WTC11 (cell line): ENCODE measurements at regions not wholly inside any gene's neighbourhood (a gene's known extent, or its start where the extent isn't known, plus 50 kb on each side); places are given as distances from the start of the nearest gene placed in this dataset.

ENCODE experiments used
- ATAC-seq: fragments of 200-7000 bp; cut with Tn5 transposase; 2 replicates; pipeline ENCODE4 v1.10.0; 2021; ENCODE audit warnings: mild to moderate bottlenecking, moderate library complexity
- CTCF ChIA-PET: fragments of 300-600 bp; sonication (Branson Sonifier 250); formaldehyde crosslinking; loops from one replicate; lab custom pipeline; 2021; ENCODE audit warnings: antibody characterized with exemption; lab: Charles Lee
- POLR2A ChIA-PET: fragments of 350-600 bp; sonication (Branson Sonifier 250); formaldehyde crosslinking; loops from one replicate; lab custom pipeline; 2021; ENCODE audit warnings: antibody characterized with exemption; lab: Charles Lee
- DNase-seq: peaks from one replicate; pipeline ENCODE4 v3.0.0; 2021; ENCODE audit warnings: low spot score
- H3K27ac Mint-ChIP-seq: 2 replicates; pipeline ENCODE4 v1.8.0; 2021; ENCODE audit warnings: mixed read lengths
- H3K27me3 Mint-ChIP-seq: 2 replicates; pipeline ENCODE4 v1.8.0; 2021; ENCODE audit warnings: low read depth, mild to moderate bottlenecking, moderate library complexity, mixed read lengths
- H3K36me3 Mint-ChIP-seq: 2 replicates; pipeline ENCODE4 v1.8.0; 2021; ENCODE audit warnings: mixed read lengths
- H3K4me1 Mint-ChIP-seq: 2 replicates; pipeline ENCODE4 v1.8.0; 2022; ENCODE audit warnings: mixed read lengths
- H3K4me3 Mint-ChIP-seq: 2 replicates; pipeline ENCODE4 v1.8.0; 2021; ENCODE audit warnings: mild to moderate bottlenecking, moderate library complexity, mixed read lengths
- H3K9me3 Mint-ChIP-seq: 2 replicates; pipeline ENCODE4 v1.8.0; 2021; ENCODE audit warnings: mixed read lengths
- CBFB ChIP-seq: sonication (generic); formaldehyde crosslinking; IDR thresholded peaks from 2 replicates; pipeline ENCODE4 v1.8.1; 2022; ENCODE audit warnings: mild to moderate bottlenecking, low read depth, missing genetic modification reagents
- CREB1 ChIP-seq: sonication (generic); formaldehyde crosslinking; IDR thresholded peaks from 2 replicates; pipeline ENCODE4 v1.8.0; 2023; ENCODE audit warnings: mild to moderate bottlenecking, missing genetic modification reagents
- ELF4 ChIP-seq: sonication (generic); formaldehyde crosslinking; IDR thresholded peaks from 2 replicates; pipeline ENCODE4 v1.8.1; 2022; ENCODE audit warnings: low read depth, mild to moderate bottlenecking, moderate library complexity, missing genetic modification reagents
- ESRRA ChIP-seq: sonication (generic); formaldehyde crosslinking; IDR thresholded peaks from 2 replicates; pipeline ENCODE4 v1.8.1; 2022; ENCODE audit warnings: mild to moderate bottlenecking, missing genetic modification reagents, borderline replicate concordance
- FOXP1 ChIP-seq: sonication (generic); formaldehyde crosslinking; IDR thresholded peaks from 2 replicates; pipeline ENCODE4 v1.8.0; 2022; ENCODE audit warnings: missing genetic modification reagents, mild to moderate bottlenecking, moderate library complexity, borderline replicate concordance
- MYBL2 ChIP-seq: sonication (generic); formaldehyde crosslinking; IDR thresholded peaks from 2 replicates; pipeline ENCODE4 v1.8.1; 2023; ENCODE audit warnings: mild to moderate bottlenecking, moderate library complexity, missing genetic modification reagents
- NFATC4 ChIP-seq: fragments of 250-450 bp; sonication (Bioruptor Pico); IDR thresholded peaks from 2 replicates; pipeline ENCODE4 v1.9.0; 2021; ENCODE audit warnings: mild to moderate bottlenecking
- NFYB ChIP-seq: sonication (generic); formaldehyde crosslinking; conservative IDR thresholded peaks from 2 replicates; pipeline ENCODE4 v1.8.0; 2022; ENCODE audit warnings: low read depth, missing genetic modification reagents
- NR1H2 ChIP-seq: sonication (generic); formaldehyde crosslinking; IDR thresholded peaks from 2 replicates; pipeline ENCODE4 v1.9.0; 2021; ENCODE audit warnings: mild to moderate bottlenecking, moderate library complexity, missing genetic modification reagents
- SMAD3 ChIP-seq: sonication (generic); formaldehyde crosslinking; IDR thresholded peaks from 2 replicates; pipeline ENCODE4 v1.8.0; 2022; ENCODE audit warnings: missing genetic modification reagents, mild to moderate bottlenecking, borderline replicate concordance
- SOX15 ChIP-seq: fragments of 250-450 bp; sonication (Bioruptor Pico); IDR thresholded peaks from 2 replicates; pipeline ENCODE4 v1.9.0; 2021; ENCODE audit warnings: mild to moderate bottlenecking
- ZNF219 ChIP-seq: sonication (generic); formaldehyde crosslinking; IDR thresholded peaks from 2 replicates; pipeline ENCODE4 v1.8.0; 2023; ENCODE audit warnings: missing genetic modification reagents, mild to moderate bottlenecking, borderline replicate concordance
- ZNF232 ChIP-seq: sonication (generic); formaldehyde crosslinking; IDR thresholded peaks from 2 replicates; pipeline ENCODE4 v1.8.0; 2022; ENCODE audit warnings: mild to moderate bottlenecking, missing genetic modification reagents
- TF ChIP-seq, protein P1 (sequence below): fragments of 250-450 bp; sonication (Bioruptor Pico); IDR thresholded peaks from 2 replicates; pipeline ENCODE4 v2.1.2; 2022; ENCODE audit warnings: mild to moderate bottlenecking, moderate library complexity
- TF ChIP-seq, protein P2 (sequence below): sonication (generic); formaldehyde crosslinking; IDR thresholded peaks from 2 replicates; pipeline ENCODE4 v1.8.1; 2022; ENCODE audit warnings: low read depth, mild to moderate bottlenecking, moderate library complexity, missing genetic modification reagents, borderline replicate concordance
- TF ChIP-seq, protein P3 (sequence below): sonication (generic); formaldehyde crosslinking; IDR thresholded peaks from 2 replicates; pipeline ENCODE4 v1.8.0; 2023; ENCODE audit warnings: missing genetic modification reagents
- TF ChIP-seq, protein P4 (sequence below): sonication (generic); formaldehyde crosslinking; IDR thresholded peaks from 2 replicates; pipeline ENCODE4 v1.8.1; 2023; ENCODE audit warnings: mild to moderate bottlenecking, moderate library complexity, missing genetic modification reagents
- TF ChIP-seq, protein P5 (sequence below): fragments of 250-450 bp; sonication (Bioruptor Pico); IDR thresholded peaks from 2 replicates; pipeline ENCODE4 v1.8.0; 2021; ENCODE audit warnings: mild to moderate bottlenecking
- TF ChIP-seq, protein P6 (sequence below): sonication (generic); formaldehyde crosslinking; IDR thresholded peaks from 2 replicates; pipeline ENCODE4 v1.8.1; 2023; ENCODE audit warnings: mild to moderate bottlenecking, missing genetic modification reagents
- TF ChIP-seq, protein P7 (sequence below): sonication (generic); formaldehyde crosslinking; IDR thresholded peaks from 2 replicates; pipeline ENCODE4 v1.8.0; 2022; ENCODE audit warnings: mild to moderate bottlenecking, missing genetic modification reagents
- TF ChIP-seq, protein P8 (sequence below): sonication (generic); formaldehyde crosslinking; conservative IDR thresholded peaks from 2 replicates; pipeline ENCODE4 v1.8.1; 2022; ENCODE audit warnings: mild to moderate bottlenecking, missing genetic modification reagents

DNA sequence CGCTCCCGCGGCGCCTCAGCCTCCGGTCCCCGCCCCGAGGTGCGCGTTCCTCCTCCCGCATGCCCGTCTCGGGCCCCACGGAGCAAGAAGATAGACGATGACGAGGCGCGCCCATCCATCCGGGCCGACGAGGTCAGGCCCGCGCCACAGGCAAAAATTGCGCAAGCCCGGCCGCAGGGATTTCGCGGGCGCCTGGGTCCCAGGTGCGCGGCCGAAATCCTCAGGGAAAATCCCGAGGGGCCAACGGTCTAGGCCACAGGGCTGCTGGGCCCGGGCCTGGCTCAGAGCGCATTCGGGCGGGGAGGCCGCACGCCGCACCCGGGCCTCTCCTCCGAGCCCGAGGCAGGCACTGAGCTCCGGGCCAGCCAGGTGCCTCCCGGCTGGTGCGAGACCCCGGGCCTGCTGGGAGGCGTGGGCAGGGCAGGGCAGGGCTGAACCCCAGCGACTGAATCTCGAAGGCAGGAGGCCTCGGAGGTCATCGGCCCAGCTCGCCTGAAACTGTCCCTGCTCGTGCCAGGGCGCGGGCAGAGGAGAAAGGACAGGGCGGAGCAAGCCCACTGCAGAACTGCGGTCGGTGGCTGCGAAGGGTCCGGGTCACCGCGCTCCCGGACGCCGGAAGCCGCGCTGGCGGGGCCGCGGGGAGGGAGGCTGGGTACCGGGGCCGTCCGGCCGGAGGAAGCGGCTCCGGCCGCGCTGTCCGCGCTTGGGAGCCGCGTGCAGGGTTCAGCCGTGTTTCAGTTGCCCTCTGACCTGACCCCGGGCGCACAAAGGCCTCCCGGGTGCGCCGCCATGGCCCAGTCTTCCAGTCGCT lies 66.8 kb downstream of the FOXD1 start:
- Mint-ChIP-seq H3K27ac (no peak overlapping the region), H3K36me3 (peaks cover 25% of the 10 kb centered on the region), H3K4me3 (peak overlapping the region; percentile 54), H3K4me1 (peaks cover 18% of the 10 kb centered on the region), H3K9me3 (peaks cover 29% of the 10 kb centered on the region), H3K27me3 (peaks cover 72% of the 10 kb centered on the region)
- DNase-seq (peak; percentile 46), ATAC-seq (peak; percentile 72)
- ChIA-PET POLR2A (no interaction called here), CTCF (interaction anchor here (1.0 to 1.2 kb wide), 4 partner anchors 69 to 165 kb away, joined by 3 to 7 read pairs (median 5); no protein-coding TSS in a partner anchor)
- TF ChIP-seq, protein P1, sequence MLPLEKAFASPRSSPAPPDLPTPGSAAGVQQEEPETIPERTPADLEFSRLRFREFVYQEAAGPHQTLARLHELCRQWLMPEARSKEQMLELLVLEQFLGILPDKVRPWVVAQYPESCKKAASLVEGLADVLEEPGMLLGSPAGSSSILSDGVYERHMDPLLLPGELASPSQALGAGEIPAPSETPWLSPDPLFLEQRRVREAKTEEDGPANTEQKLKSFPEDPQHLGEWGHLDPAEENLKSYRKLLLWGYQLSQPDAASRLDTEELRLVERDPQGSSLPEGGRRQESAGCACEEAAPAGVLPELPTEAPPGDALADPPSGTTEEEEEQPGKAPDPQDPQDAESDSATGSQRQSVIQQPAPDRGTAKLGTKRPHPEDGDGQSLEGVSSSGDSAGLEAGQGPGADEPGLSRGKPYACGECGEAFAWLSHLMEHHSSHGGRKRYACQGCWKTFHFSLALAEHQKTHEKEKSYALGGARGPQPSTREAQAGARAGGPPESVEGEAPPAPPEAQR, result no peak
- TF ChIP-seq, protein P2, sequence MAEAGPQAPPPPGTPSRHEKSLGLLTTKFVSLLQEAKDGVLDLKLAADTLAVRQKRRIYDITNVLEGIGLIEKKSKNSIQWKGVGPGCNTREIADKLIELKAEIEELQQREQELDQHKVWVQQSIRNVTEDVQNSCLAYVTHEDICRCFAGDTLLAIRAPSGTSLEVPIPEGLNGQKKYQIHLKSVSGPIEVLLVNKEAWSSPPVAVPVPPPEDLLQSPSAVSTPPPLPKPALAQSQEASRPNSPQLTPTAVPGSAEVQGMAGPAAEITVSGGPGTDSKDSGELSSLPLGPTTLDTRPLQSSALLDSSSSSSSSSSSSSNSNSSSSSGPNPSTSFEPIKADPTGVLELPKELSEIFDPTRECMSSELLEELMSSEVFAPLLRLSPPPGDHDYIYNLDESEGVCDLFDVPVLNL (CRISPR knock-in tag), result 0 out of 2 replicates have a peak, but pooled peaks have one; percentile 55
- TF ChIP-seq NR1H2 (CRISPR knock-in tag), result no peak
- TF ChIP-seq, protein P3, sequence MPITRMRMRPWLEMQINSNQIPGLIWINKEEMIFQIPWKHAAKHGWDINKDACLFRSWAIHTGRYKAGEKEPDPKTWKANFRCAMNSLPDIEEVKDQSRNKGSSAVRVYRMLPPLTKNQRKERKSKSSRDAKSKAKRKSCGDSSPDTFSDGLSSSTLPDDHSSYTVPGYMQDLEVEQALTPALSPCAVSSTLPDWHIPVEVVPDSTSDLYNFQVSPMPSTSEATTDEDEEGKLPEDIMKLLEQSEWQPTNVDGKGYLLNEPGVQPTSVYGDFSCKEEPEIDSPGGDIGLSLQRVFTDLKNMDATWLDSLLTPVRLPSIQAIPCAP (CRISPR knock-in tag), result 0 out of 2 replicates have a peak, but pooled peaks have one; percentile 48
- TF ChIP-seq, protein P4, sequence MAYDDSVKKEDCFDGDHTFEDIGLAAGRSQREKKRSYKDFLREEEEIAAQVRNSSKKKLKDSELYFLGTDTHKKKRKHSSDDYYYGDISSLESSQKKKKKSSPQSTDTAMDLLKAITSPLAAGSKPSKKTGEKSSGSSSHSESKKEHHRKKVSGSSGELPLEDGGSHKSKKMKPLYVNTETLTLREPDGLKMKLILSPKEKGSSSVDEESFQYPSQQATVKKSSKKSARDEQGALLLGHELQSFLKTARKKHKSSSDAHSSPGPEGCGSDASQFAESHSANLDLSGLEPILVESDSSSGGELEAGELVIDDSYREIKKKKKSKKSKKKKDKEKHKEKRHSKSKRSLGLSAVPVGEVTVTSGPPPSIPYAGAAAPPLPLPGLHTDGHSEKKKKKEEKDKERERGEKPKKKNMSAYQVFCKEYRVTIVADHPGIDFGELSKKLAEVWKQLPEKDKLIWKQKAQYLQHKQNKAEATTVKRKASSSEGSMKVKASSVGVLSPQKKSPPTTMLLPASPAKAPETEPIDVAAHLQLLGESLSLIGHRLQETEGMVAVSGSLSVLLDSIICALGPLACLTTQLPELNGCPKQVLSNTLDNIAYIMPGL (CRISPR knock-in tag), result peak; percentile 65; the same call in 1 of the 2 replicates
- no peak for TF ChIP-seq FOXP1 (CRISPR knock-in tag)
- TF ChIP-seq CBFB (CRISPR knock-in tag), result no peak
- no peak for TF ChIP-seq ZNF219 (CRISPR knock-in tag)
- TF ChIP-seq, protein P5, sequence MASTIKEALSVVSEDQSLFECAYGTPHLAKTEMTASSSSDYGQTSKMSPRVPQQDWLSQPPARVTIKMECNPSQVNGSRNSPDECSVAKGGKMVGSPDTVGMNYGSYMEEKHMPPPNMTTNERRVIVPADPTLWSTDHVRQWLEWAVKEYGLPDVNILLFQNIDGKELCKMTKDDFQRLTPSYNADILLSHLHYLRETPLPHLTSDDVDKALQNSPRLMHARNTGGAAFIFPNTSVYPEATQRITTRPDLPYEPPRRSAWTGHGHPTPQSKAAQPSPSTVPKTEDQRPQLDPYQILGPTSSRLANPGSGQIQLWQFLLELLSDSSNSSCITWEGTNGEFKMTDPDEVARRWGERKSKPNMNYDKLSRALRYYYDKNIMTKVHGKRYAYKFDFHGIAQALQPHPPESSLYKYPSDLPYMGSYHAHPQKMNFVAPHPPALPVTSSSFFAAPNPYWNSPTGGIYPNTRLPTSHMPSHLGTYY (CRISPR knock-in tag), result peak; percentile 59; the same call in 1 of the 2 replicates
- TF ChIP-seq, protein P6, sequence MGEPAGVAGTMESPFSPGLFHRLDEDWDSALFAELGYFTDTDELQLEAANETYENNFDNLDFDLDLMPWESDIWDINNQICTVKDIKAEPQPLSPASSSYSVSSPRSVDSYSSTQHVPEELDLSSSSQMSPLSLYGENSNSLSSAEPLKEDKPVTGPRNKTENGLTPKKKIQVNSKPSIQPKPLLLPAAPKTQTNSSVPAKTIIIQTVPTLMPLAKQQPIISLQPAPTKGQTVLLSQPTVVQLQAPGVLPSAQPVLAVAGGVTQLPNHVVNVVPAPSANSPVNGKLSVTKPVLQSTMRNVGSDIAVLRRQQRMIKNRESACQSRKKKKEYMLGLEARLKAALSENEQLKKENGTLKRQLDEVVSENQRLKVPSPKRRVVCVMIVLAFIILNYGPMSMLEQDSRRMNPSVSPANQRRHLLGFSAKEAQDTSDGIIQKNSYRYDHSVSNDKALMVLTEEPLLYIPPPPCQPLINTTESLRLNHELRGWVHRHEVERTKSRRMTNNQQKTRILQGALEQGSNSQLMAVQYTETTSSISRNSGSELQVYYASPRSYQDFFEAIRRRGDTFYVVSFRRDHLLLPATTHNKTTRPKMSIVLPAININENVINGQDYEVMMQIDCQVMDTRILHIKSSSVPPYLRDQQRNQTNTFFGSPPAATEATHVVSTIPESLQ, result no peak
- TF ChIP-seq ELF4 (CRISPR knock-in tag), result 0 out of 2 replicates have a peak, but pooled peaks have one; percentile 49
- no peak for TF ChIP-seq SMAD3 (CRISPR knock-in tag)
- TF ChIP-seq, protein P7, sequence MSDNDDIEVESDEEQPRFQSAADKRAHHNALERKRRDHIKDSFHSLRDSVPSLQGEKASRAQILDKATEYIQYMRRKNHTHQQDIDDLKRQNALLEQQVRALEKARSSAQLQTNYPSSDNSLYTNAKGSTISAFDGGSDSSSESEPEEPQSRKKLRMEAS (CRISPR knock-in tag), result peak; percentile 38; the same call in 1 of the 2 replicates
- no peak for TF ChIP-seq NFATC4 (CRISPR knock-in tag)
- TF ChIP-seq NFYB (CRISPR knock-in tag), result 0 out of 2 replicates have a peak, but pooled peaks have one; percentile 25
- TF ChIP-seq CREB1 (CRISPR knock-in tag), result no peak
- peak; percentile 65; the same call in 1 of the 2 replicates for TF ChIP-seq MYBL2 (CRISPR knock-in tag)
- TF ChIP-seq ZNF232, result 0 out of 2 replicates have a peak, but pooled peaks have one; percentile 55
- TF ChIP-seq SOX15 (CRISPR knock-in tag), result no peak
- no peak for TF ChIP-seq ESRRA (CRISPR knock-in tag)
- TF ChIP-seq, protein P8, sequence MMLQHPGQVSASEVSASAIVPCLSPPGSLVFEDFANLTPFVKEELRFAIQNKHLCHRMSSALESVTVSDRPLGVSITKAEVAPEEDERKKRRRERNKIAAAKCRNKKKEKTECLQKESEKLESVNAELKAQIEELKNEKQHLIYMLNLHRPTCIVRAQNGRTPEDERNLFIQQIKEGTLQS (CRISPR knock-in tag), result no peak
